Spleen (tissue), 7 donors: ENCODE measurements at regions not wholly inside any gene's neighbourhood (a gene's known extent, or its start where the extent isn't known, plus 50 kb on each side); places are given as distances from the start of the nearest gene placed in this dataset.

Experiments
- CTCF ChIP-seq, 11 experiments: fragments of 200-600 bp in 7 of 11; fragments of 450-650 bp in 4 of 11; sonication (generic) in 4 of 11; IDR thresholded peaks in 8 of 11; conservative IDR thresholded peaks in 3 of 11; 1 replicate in 7 of 11; 2 replicates in 4 of 11; pipeline versions ENCODE4 v1.4.0 to v1.8.0; 2016 to 2021; ENCODE audit warnings: antibody characterized with exemption in 11 of 11, inconsistent platforms in 4 of 11, mild to moderate bottlenecking in 1 of 11
- POLR2A ChIP-seq, 3 donors: fragments of 450-650 bp; IDR thresholded peaks; one replicate each; pipeline ENCODE4 v1.5.1; 2017; ENCODE audit warnings: antibody characterized with exemption in 3 of 3, mild to moderate bottlenecking in 1 of 3
- POLR2AphosphoS5 ChIP-seq, 3 donors: sonication (generic); formaldehyde crosslinking; IDR thresholded peaks; one replicate each; pipeline ENCODE4 v1.5.1; 2017; ENCODE audit warnings: antibody characterized with exemption in 3 of 3
- donor health status: DM: no; HTN: no; CAD: no; lungs with moderate emphysema.
- donor health status: DM: no; HTN: no; CAD: no.
- donor health status: DM: no; HTN: no; CAD: no.

GRCh38 chr2:205865056-205865455 lies 182.8 kb downstream of the NRP2 start:
- no peak for TF ChIP-seq CTCF (IDR thresholded peaks at IDR 0.05 in 8 of 11, conservative IDR thresholded peaks at IDR 0.05 in 3 of 11)
- TF ChIP-seq POLR2A (IDR thresholded peaks at IDR 0.05), result no peak
- TF ChIP-seq POLR2AphosphoS5 (IDR thresholded peaks at IDR 0.05), result no peak
